ENCODE measurements at regions not wholly inside any gene's neighbourhood (a gene's known extent, or its start where the extent isn't known, plus 50 kb on each side); places are given as distances from the start of the nearest gene placed in this dataset.

GRCh38 chr7:123351516-123352505 lies 152.0 kb upstream of the SLC13A1 start:
- Histone ChIP-seq H2AFZ (ENCODE audit: low read length) (no peak overlapping the region), H2BK15ac (ENCODE audit: low read depth, low read length) (no peak overlapping the region), H3K4ac (ENCODE audit: low read depth, low read length) (no peak overlapping the region), H3K9me3 (ENCODE audit: control insufficient read depth, low read depth, low read length) (no peaks in the 10 kb centered on the region), H2BK12ac (ENCODE audit: insufficient read length, low read depth, low read length) (no peak overlapping the region), H3K79me1 (ENCODE audit: insufficient read depth, low read depth, low read length, poor library complexity, severe bottlenecking) (no peaks in the 10 kb centered on the region), H2BK20ac (ENCODE audit: low read depth, low read length, poor library complexity, severe bottlenecking) (no peak overlapping the region), H4K91ac (ENCODE audit: insufficient read length, low read depth, low read length) (no peak overlapping the region), H4K8ac (replicated peaks; ENCODE audit: insufficient read length, low read depth, low read length) (no peak overlapping the region), H3K4me2 (ENCODE audit: insufficient read depth, insufficient read length, low read length) (no peak overlapping the region), H3K23ac (ENCODE audit: insufficient read length, low read depth, low read length) (no peak overlapping the region), H3K79me2 (ENCODE audit: insufficient read depth, low read length) (no peaks in the 10 kb centered on the region), H3T11ph (ENCODE audit: low read length) (no peak overlapping the region), H2BK120ac (ENCODE audit: low read depth, low read length, poor library complexity, severe bottlenecking) (no peak overlapping the region), H3K4me1 (ENCODE audit: insufficient read depth, low read length) (no peaks in the 10 kb centered on the region; the same call in 1 of the 2 replicates), H4K20me1 (ENCODE audit: control insufficient read depth, insufficient read depth, insufficient read length) (no peaks in the 10 kb centered on the region), H3K9ac (ENCODE audit: extremely low read depth, insufficient read length, low read length) (no peak overlapping the region), H2BK5ac (ENCODE audit: insufficient read length, low read length) (no peak overlapping the region), H2AK5ac (ENCODE audit: insufficient read length, low read length) (no peak overlapping the region), H3K14ac (ENCODE audit: insufficient read depth, low read length) (no peak overlapping the region), H3K18ac (ENCODE audit: insufficient read length, low read depth, low read length) (no peak overlapping the region), H3K27ac (ENCODE audit: insufficient read length, low read depth, low read length) (no peak overlapping the region), H3K56ac (ENCODE audit: insufficient read length, low read depth, low read length) (no peak overlapping the region), H3K23me2 (ENCODE audit: insufficient read length, low read depth, low read length, poor library complexity, severe bottlenecking) (no peaks in the 10 kb centered on the region), H4K5ac (ENCODE audit: insufficient read length, low read depth, low read length) (no peak overlapping the region), H3K27me3 (ENCODE audit: insufficient read depth, low read length) (no peaks in the 10 kb centered on the region)
- no peaks in the 10 kb centered on the region for H3K27me3 Mint-ChIP-seq (ENCODE audit: low read depth)
- WGBS (ENCODE audit: extremely low coverage, insufficient read length, low lambda C conversion rate): no CpG with 5 or more reads among the region's 7 CpGs
- no peak for DNase-seq
- H3K4me1 Mint-ChIP-seq: peaks cover 13 to 26% of the 10 kb centered on the region in 2 experiments
- no peaks in the 10 kb centered on the region for H3K9me3 Mint-ChIP-seq
- no peaks in the 10 kb centered on the region; a peak in 1 of 7 replicates for H3K36me3 Mint-ChIP-seq (ENCODE audit: insufficient read depth in 1 of 3, low read depth in 3 of 3)
- no peak overlapping the region for H3K27ac Mint-ChIP-seq
- H3K4me3 Mint-ChIP-seq: no peak overlapping the region
- no peak for TF ChIP-seq CTCF (conservative IDR thresholded peaks at IDR 0.05)

Data from H9 (cell line).